ENCODE measurements at regions not wholly inside any gene's neighbourhood (a gene's known extent, or its start where the extent isn't known, plus 50 kb on each side); places are given as distances from the start of the nearest gene placed in this dataset.

- FAIRE-seq: no peak
- Histone ChIP-seq H3K9me3 (no peaks in the 10 kb centered on the region), H3K4me1 (no peaks in the 10 kb centered on the region), H3K27ac (no peak overlapping the region), H3K4me2 (no peak overlapping the region), H3K4me3 (no peak overlapping the region)
- POLR2A ChIA-PET: no interaction called here
- no peak for DNase-seq (ENCODE audit: low read depth in 1 of 2, low spot score in 1 of 2)
- CTCF ChIA-PET: no interaction called here
- TF ChIP-seq GATA3 (IDR thresholded peaks at IDR 0.05; ENCODE audit: borderline replicate concordance) (no peak), ZC3H11A (IDR thresholded peaks at IDR 0.05) (no peak), RCOR1 (IDR thresholded peaks at IDR 0.05; ENCODE audit: low read depth, low read length) (no peak), EHF (CRISPR knock-in tag; IDR thresholded peaks at IDR 0.05) (no peak), SREBF2 (IDR thresholded peaks at IDR 0.05) (no peak), JUNB (IDR thresholded peaks at IDR 0.05) (no peak), MAFK (IDR thresholded peaks at IDR 0.05; ENCODE audit: partially characterized antibody) (no peak), FOXS1 (CRISPR knock-in tag; IDR thresholded peaks at IDR 0.05) (no peak), HEYL (CRISPR knock-in tag; IDR thresholded peaks at IDR 0.05) (no peak)
- 50% methylated on average over 2 of the region's 2 CpGs for WGBS (ENCODE audit: missing lambda C conversion rate)
- ATAC-seq: no peak
Measured at GRCh38 chr20:7673841-7674240, 266.4 kb downstream of the HAO1 start.

- ATAC-seq: no peak
Measured at GRCh38 chr20:7682916-7683315, 257.3 kb downstream of the HAO1 start.

GRCh38 chr20:7687065-7687464, 253.2 kb downstream of the HAO1 start:
- Histone ChIP-seq H3K9me3 (no peaks in the 10 kb centered on the region), H3K4me1 (no peaks in the 10 kb centered on the region), H3K27ac (no peak overlapping the region), H3K4me2 (no peak overlapping the region), H3K4me3 (no peak overlapping the region)
- POLR2A ChIA-PET: no interaction called here
- DNase-seq (ENCODE audit: low read depth in 1 of 2, low spot score in 1 of 2) (no peak), FAIRE-seq (no peak), ATAC-seq (no peak)
- TF ChIP-seq NR3C1 (IDR thresholded peaks at IDR 0.05) (no peak), GATA3 (IDR thresholded peaks at IDR 0.05; ENCODE audit: borderline replicate concordance) (no peak), JUN (IDR thresholded peaks at IDR 0.05) (no peak), CEBPB (IDR thresholded peaks at IDR 0.05) (no peak), HDAC2 (IDR thresholded peaks at IDR 0.05) (no peak), CBX8 (IDR thresholded peaks at IDR 0.05) (no peak), ZFP36 (IDR thresholded peaks at IDR 0.05; ENCODE audit: borderline replicate concordance, partially characterized antibody) (no peak)
- CTCF ChIA-PET: no interaction called here

More at GRCh38 chr20:7682916-7683315, 257.3 kb downstream of the HAO1 start:
- H3K4me2 ChIP-seq: no peak overlapping the region
- CTCF ChIA-PET: no interaction called here
- H3K27ac ChIP-seq: no peak overlapping the region
- DNase-seq (ENCODE audit: low read depth in 1 of 2, low spot score in 1 of 2): no peak
- no peak for TF ChIP-seq EP300 (IDR thresholded peaks at IDR 0.05)
- no peak for TF ChIP-seq FOXS1 (CRISPR knock-in tag; IDR thresholded peaks at IDR 0.05)
- no peak for TF ChIP-seq ZC3H11A (IDR thresholded peaks at IDR 0.05)
- TF ChIP-seq ZNF302 (CRISPR knock-in tag; IDR thresholded peaks at IDR 0.05): no peak
- TF ChIP-seq CEBPB (IDR thresholded peaks at IDR 0.05): no peak
- TF ChIP-seq BHLHE40 (IDR thresholded peaks at IDR 0.05; ENCODE audit: low read depth, low read length): no peak
- TF ChIP-seq HEYL (CRISPR knock-in tag; IDR thresholded peaks at IDR 0.05): no peak
- TF ChIP-seq POLR2AphosphoS2 (conservative IDR thresholded peaks at IDR 0.05; ENCODE audit: low read length): no peak
- TF ChIP-seq CTCF (IDR thresholded peaks at IDR 0.05): no peak
- 20% methylated on average over 3 of the region's 3 CpGs for WGBS (ENCODE audit: missing lambda C conversion rate)
- POLR2A ChIA-PET: no interaction called here
- no peak for FAIRE-seq
- H3K4me1 ChIP-seq: no peaks in the 10 kb centered on the region
- H3K9me3 ChIP-seq: no peaks in the 10 kb centered on the region
- H3K4me3 ChIP-seq: no peak overlapping the region

- POLR2A ChIA-PET: no interaction called here
Measured at GRCh38 chr20:7689151-7689550, 251.1 kb downstream of the HAO1 start.

More at GRCh38 chr20:7689151-7689550, 251.1 kb downstream of the HAO1 start:
- no peak for DNase-seq (ENCODE audit: low read depth in 1 of 2, low spot score in 1 of 2)
- Histone ChIP-seq H3K9me3 (no peaks in the 10 kb centered on the region), H3K27ac (no peak overlapping the region), H3K4me3 (no peak overlapping the region), H3K4me2 (no peak overlapping the region), H3K4me1 (no peaks in the 10 kb centered on the region)
- no peak for FAIRE-seq
- CTCF ChIA-PET: no interaction called here
- WGBS (ENCODE audit: missing lambda C conversion rate): 41% methylated on average over 3 of the region's 3 CpGs
- ATAC-seq: no peak
- TF ChIP-seq RAD21 (conservative IDR thresholded peaks at IDR 0.05 in 1 of 2, IDR thresholded peaks at IDR 0.05 in 1 of 2) (no peak), TFCP2L1 (CRISPR knock-in tag; IDR thresholded peaks at IDR 0.05) (no peak), HEYL (CRISPR knock-in tag; IDR thresholded peaks at IDR 0.05) (no peak), EHMT2 (IDR thresholded peaks at IDR 0.05; ENCODE audit: low read depth) (no peak), HOXB5 (CRISPR knock-in tag; IDR thresholded peaks at IDR 0.05) (no peak), TP53 (CRISPR knock-in tag; IDR thresholded peaks at IDR 0.05) (no peak), HMGXB4 (CRISPR knock-in tag; IDR thresholded peaks at IDR 0.05; ENCODE audit: borderline replicate concordance) (no peak), ESRRA (IDR thresholded peaks at IDR 0.05; ENCODE audit: borderline replicate concordance, low read length) (no peak), HOXB13 (CRISPR knock-in tag; IDR thresholded peaks at IDR 0.05; ENCODE audit: low read depth) (no peak), MAZ (IDR thresholded peaks at IDR 0.05; ENCODE audit: borderline replicate concordance, low read depth, low read length) (no peak)

Measured in A549 (cell line).